Activated CD8-positive, alpha-beta memory T cell treated with anti-CD3 and anti-CD28 coated beads for 48 hours (primary cell): ENCODE measurements at regions not wholly inside any gene's neighbourhood (a gene's known extent, or its start where the extent isn't known, plus 50 kb on each side); places are given as distances from the start of the nearest gene placed in this dataset.

Experiments used
- DNase-seq, 3 experiments: peaks; one replicate each; pipeline ENCODE4 v3.0.0-alpha.2; 2020; ENCODE audit warnings: low read depth in 2 of 3, low spot score in 2 of 3

GRCh38 chr11:16441461-16441860 is 85.1 kb upstream of the SOX6 start:
- DNase-seq, result no peak

GRCh38 chr11:16440136-16440535 is 83.8 kb upstream of the SOX6 start:
- DNase-seq, result no peak

GRCh38 chr11:16434036-16434435 is 77.7 kb upstream of the SOX6 start:
- DNase-seq, result no peak

- DNase-seq, result no peak
These were observed 74.3 kb upstream of the SOX6 start for GRCh38 chr11:16430674-16431073.

- no peak for DNase-seq
These were observed 65.5 kb upstream of the SOX6 start for GRCh38 chr11:16421826-16422225.

- DNase-seq, result no peak
These were observed 62.2 kb upstream of the SOX6 start for GRCh38 chr11:16418428-16419097.

- no peak for DNase-seq
These were observed 56.3 kb upstream of the SOX6 start for GRCh38 chr11:16412525-16413172.

- DNase-seq, result no peak
These were observed 54.1 kb upstream of the SOX6 start for GRCh38 chr11:16410479-16410878.

- no peak for DNase-seq
These were observed 52.3 kb upstream of the SOX6 start for GRCh38 chr11:16408619-16409018.

- no peak for DNase-seq
These were observed 49.9 kb upstream of the SOX6 start for GRCh38 chr11:16406226-16406625.
